ENCODE measurements at regions not wholly inside any gene's neighbourhood (a gene's known extent, or its start where the extent isn't known, plus 50 kb on each side); places are given as distances from the start of the nearest gene placed in this dataset.

DNA sequence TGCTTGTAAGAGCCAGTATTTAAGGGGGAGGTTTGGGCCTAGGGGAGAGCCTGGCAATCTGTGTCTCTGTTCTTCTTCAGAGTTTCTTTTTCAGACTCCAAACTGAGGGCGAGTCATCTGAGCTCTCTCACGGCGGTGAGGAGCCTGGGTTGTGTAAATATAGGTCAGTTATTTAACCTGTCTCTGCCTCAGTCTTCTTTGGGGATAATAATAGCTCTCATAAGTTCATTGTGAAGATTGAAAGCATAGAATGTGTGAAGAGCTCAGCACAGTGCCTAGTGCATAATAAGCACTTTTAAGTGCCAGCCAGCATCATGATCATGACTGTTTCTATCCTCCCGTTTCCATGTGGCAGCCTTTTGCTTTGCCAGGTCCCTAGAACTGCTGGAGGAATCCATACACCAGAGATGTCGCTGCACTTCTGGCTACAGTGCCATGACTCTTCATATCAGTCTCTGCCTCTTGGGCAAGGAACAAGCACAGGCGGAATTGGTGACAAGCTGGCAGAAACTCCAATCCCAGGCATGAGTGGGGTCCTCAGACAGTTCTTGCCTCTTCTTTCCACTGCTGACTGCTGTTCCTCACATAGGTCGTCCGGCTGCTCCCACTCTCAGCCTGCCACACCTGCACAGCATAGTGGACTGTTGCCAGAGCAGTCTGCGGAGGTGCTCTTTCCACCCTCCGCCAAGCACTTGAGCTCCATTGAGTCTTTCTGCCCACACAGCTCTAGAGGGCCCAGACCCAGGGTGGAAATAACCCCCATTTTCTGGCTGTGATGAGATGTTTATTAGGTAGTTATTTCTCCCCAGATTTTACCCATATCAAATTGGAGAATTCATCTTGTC is 103.7 kb upstream of the MAML3 start:
- TF ChIP-seq TAF1 (IDR thresholded peaks at IDR 0.05; ENCODE audit: borderline replicate concordance, low read depth, low read length), result no peak
- TF ChIP-seq POLR2A (IDR thresholded peaks at IDR 0.05; ENCODE audit: low read depth, low read length), result no peak
- TF ChIP-seq POLR2AphosphoS5 (IDR thresholded peaks at IDR 0.05; ENCODE audit: low read depth, low read length), result no peak

Data from GM12892 (cell line).